K562 (cell line): ENCODE measurements at regions not wholly inside any gene's neighbourhood (a gene's known extent, or its start where the extent isn't known, plus 50 kb on each side); places are given as distances from the start of the nearest gene placed in this dataset.

Experiments
- ATAC-seq: fragments of 200-7000 bp; cut with Tn5 transposase; 3 replicates; pipeline ENCODE4 v1.9.1; 2020; ENCODE audit warnings: moderate library complexity
- BruUV-seq: library from RNA; stranded (reverse); fragments of 400-500 nt; replicated peaks from 2 replicates; lab custom pipeline; 2021; lab: Mats Ljungman, UMichigan
- CTCF ChIA-PET: fragments of 300-600 bp; formaldehyde crosslinking; extraction: SDS; loops from one replicate; lab custom pipeline; 2021; ENCODE audit warnings: low intra/inter-chr PET ratio; lab: Yijun Ruan, JAX
- POLR2A ChIA-PET: fragments of 300-600, 350-650 bp; sonication (Branson Sonifier 250); formaldehyde crosslinking; extraction: SDS; loops from one replicate; lab custom pipeline; 2021; ENCODE audit warnings: antibody characterized with exemption, inconsistent platforms; lab: Yijun Ruan, JAX
- DNase-seq, 4 experiments: peaks; one replicate each; pipeline versions ENCODE4 v3.0.0 to v3.0.0-alpha.2; 2011 to 2018; ENCODE audit warnings: low spot score in 3 of 4, mixed read lengths in 3 of 4; ENCODE audit errors: extremely low read depth in 1 of 4
- FAIRE-seq: peaks from 2 replicates; lab custom pipeline; 2011; peaks lifted over from hg19 to GRCh38; lab: Jason Lieb, UNC
- H2AFZ ChIP-seq: 2 replicates; pipeline ENCODE4 v1.6.0; 2011; ENCODE audit warnings: low read depth, low read length, control low read depth, inconsistent platforms
- H3K27ac ChIP-seq: fragments of 200-600 bp; 3 replicates; pipeline ENCODE4 v1.8.0; 2011; ENCODE audit warnings: low read depth, mild to moderate bottlenecking, control low read depth, inconsistent platforms, low read length, moderate library complexity, mixed read lengths; ENCODE audit errors: extremely low read depth
- H3K27me3 ChIP-seq, 2 experiments: fragments of 300-600 bp in 1 of 2; 2 replicates in 1 of 2; 3 replicates in 1 of 2; pipeline versions ENCODE4 v1.6.0 to v1.8.0; 2011; ENCODE audit warnings: inconsistent platforms in 2 of 2, low read length in 2 of 2, mild to moderate bottlenecking in 1 of 2, mixed read lengths in 1 of 2, moderate library complexity in 1 of 2; ENCODE audit not compliant: control insufficient read depth in 2 of 2, insufficient read depth in 2 of 2
- H3K36me3 ChIP-seq: fragments of 300-600 bp; 3 replicates; pipeline ENCODE4 v1.8.0; 2011; ENCODE audit warnings: mild to moderate bottlenecking, low read length, inconsistent platforms; ENCODE audit not compliant: control insufficient read depth, insufficient read depth
- H3K4me1 ChIP-seq, 2 experiments: fragments of 200-600 bp in 1 of 2; replicated peaks in 1 of 2; 2 replicates in 1 of 2; 3 replicates in 1 of 2; pipeline versions ENCODE4 v1.5.1 to v1.8.0; 2011; ENCODE audit warnings: inconsistent platforms in 2 of 2, low read length in 2 of 2, mild to moderate bottlenecking in 1 of 2, mixed read lengths in 1 of 2, moderate library complexity in 1 of 2; ENCODE audit not compliant: control insufficient read depth in 2 of 2, insufficient read depth in 2 of 2
- H3K4me2 ChIP-seq: 2 replicates; pipeline ENCODE4 v1.6.1; 2011; ENCODE audit warnings: low read length, control low read depth, inconsistent platforms, mixed read lengths; ENCODE audit not compliant: insufficient read depth
- H3K4me3 ChIP-seq: fragments of 200-600 bp; sonication (generic), shearing (Covaris generic); 2 replicates; pipeline ENCODE4 v1.5.1; 2016; ENCODE audit warnings: control low read depth, inconsistent platforms
- H3K79me2 ChIP-seq: fragments of 200-600 bp; 3 replicates; pipeline ENCODE4 v1.8.0; 2011; ENCODE audit warnings: low read length, inconsistent platforms; ENCODE audit not compliant: control insufficient read depth, insufficient read depth
- H3K9ac ChIP-seq, 2 experiments: 2 replicates each; pipeline versions ENCODE4 v1.6.0 to v1.6.1; 2011; ENCODE audit warnings: low read depth in 2 of 2, low read length in 2 of 2, control low read depth in 1 of 2, inconsistent platforms in 1 of 2, mild to moderate bottlenecking in 1 of 2, mixed read lengths in 1 of 2; ENCODE audit not compliant: insufficient read depth in 1 of 2
- H3K9me1 ChIP-seq: one replicate; pipeline ENCODE4 v1.6.0; 2011; ENCODE audit warnings: inconsistent platforms, mild to moderate bottlenecking, low read length, moderate library complexity; ENCODE audit not compliant: control insufficient read depth, insufficient read depth
- H3K9me3 ChIP-seq: replicated peaks from 2 replicates; pipeline ENCODE4 v1.5.1; 2011; ENCODE audit warnings: low read depth, low read length, inconsistent platforms; ENCODE audit not compliant: control insufficient read depth, insufficient read depth
- H4K20me1 ChIP-seq: replicated peaks from 2 replicates; pipeline ENCODE4 v1.6.1; 2011; ENCODE audit warnings: low read length, inconsistent platforms, mixed read lengths; ENCODE audit not compliant: control insufficient read depth, insufficient read depth
- CBFA2T3 ChIP-seq: fragments of 450-650 bp; IDR thresholded peaks from 2 replicates; pipeline ENCODE4 v1.6.1; 2017
- CBX2 ChIP-seq: fragments of 200-600 bp; sonication (generic); IDR thresholded peaks from one replicate; pipeline ENCODE4 v1.6.1; 2012; ENCODE audit warnings: mild to moderate bottlenecking, low read length, inconsistent platforms; ENCODE audit not compliant: insufficient read depth, poor library complexity, severe bottlenecking
- ETV5 ChIP-seq: sonication (generic); formaldehyde crosslinking; IDR thresholded peaks from 2 replicates; pipeline ENCODE4 v1.4.0; 2020; ENCODE audit warnings: low read depth, mild to moderate bottlenecking, missing genetic modification reagents
- KLF1 ChIP-seq: fragments of 450-650 bp; IDR thresholded peaks from 2 replicates; pipeline ENCODE4 v1.6.1; 2016; ENCODE audit warnings: missing genetic modification characterization, missing compliant biosample characterization
- PHF8 ChIP-seq: fragments of 200-600 bp; sonication (generic); IDR thresholded peaks from 2 replicates; pipeline ENCODE4 v1.6.1; 2012; ENCODE audit warnings: mixed run types, mild to moderate bottlenecking, inconsistent platforms, low read length, moderate library complexity, borderline replicate concordance
- RAD21 ChIP-seq, 2 experiments: fragments of 250-450 bp in 1 of 2; fragments of 450-650 bp in 1 of 2; sonication (Bioruptor Pico) in 1 of 2; formaldehyde crosslinking in 1 of 2; IDR thresholded peaks in 1 of 2; conservative IDR thresholded peaks in 1 of 2; 2 replicates each; pipeline versions ENCODE4 v1.4.0 to v1.8.0; 2020 to 2022; ENCODE audit warnings: mild to moderate bottlenecking in 2 of 2, moderate library complexity in 1 of 2
- RAD51 ChIP-seq: fragments of 450-650 bp; IDR thresholded peaks from 2 replicates; pipeline ENCODE4 v1.7.1; 2016; ENCODE audit warnings: low read depth, mild to moderate bottlenecking, borderline replicate concordance
- RUNX1 ChIP-seq: sonication (generic); IDR thresholded peaks from 2 replicates; pipeline ENCODE4 v1.6.1; 2016; ENCODE audit warnings: antibody characterized with exemption, low read depth
- SMARCB1 ChIP-seq: IDR thresholded peaks from 2 replicates; pipeline ENCODE4 v1.6.1; 2011; ENCODE audit warnings: improper control_type of control experiment, low read depth; ENCODE audit not compliant: insufficient read length
- SNRNP70 ChIP-seq: fragments of 200-400 bp; formaldehyde crosslinking; optimal IDR thresholded peaks from 2 replicates; pipeline ENCODE3; 2017; ENCODE audit warnings: low read depth, low read length
- TARDBP ChIP-seq: fragments of 450-650 bp; IDR thresholded peaks from 2 replicates; pipeline ENCODE4 v1.6.1; 2016
- TRIM28 ChIP-seq: fragments of 450-650 bp; IDR thresholded peaks from 2 replicates; pipeline ENCODE4 v1.6.1; 2017
- ZNF263 ChIP-seq: sonication (generic); formaldehyde crosslinking; IDR thresholded peaks from 2 replicates; pipeline ENCODE4 v1.8.0; 2022; ENCODE audit warnings: mild to moderate bottlenecking, missing genetic modification reagents, borderline replicate concordance
- WGBS: fragments of 100-300 bp; shearing (Covaris generic); methylation state at CpG from one replicate; pipeline ENCODE4 v1.1.6; 2016; ENCODE audit warnings: low coverage, mixed read lengths; ENCODE audit not compliant: insufficient coverage; ENCODE audit errors: missing lambda C conversion rate; 5-methylcytosine and 5-hydroxymethylcytosine counted together
- in situ Hi-C: fragments of 300-500 bp; cut with MboI; formaldehyde crosslinking; loops from 4 replicates; pipeline ENCODE4 v1.15.0; 2018; ENCODE audit warnings: inconsistent platforms, mixed read lengths
- intact Hi-C: fragments of 100-400 bp; cut with micrococcal nuclease; formaldehyde crosslinking; loops from 2 replicates; pipeline ENCODE4 v1.14.2; 2022

DNA sequence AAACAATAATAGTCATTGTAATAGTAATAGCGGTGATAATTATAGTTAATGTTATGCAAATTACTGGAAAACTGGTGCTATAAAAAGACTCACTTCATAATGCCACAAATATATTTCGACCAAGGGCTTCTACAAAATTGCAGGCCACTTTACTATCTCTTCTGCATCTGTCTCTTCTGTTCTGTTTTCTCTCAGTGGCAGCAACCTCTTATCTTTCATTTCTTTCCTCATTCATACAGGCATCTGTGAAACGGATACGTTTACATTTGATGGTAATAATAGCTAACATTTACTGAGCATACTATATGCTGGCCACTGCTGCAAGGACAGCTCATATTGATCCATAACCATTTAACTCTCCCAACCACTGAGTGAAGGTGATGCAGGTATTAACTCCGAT lies 537.4 kb upstream of the PFKP start (continued):
- no peak for TF ChIP-seq SNRNP70
- no peak for TF ChIP-seq ZNF263 (CRISPR knock-in tag)
- no peak for TF ChIP-seq CBFA2T3
- TF ChIP-seq KLF1 (tag) = no peak

DNA sequence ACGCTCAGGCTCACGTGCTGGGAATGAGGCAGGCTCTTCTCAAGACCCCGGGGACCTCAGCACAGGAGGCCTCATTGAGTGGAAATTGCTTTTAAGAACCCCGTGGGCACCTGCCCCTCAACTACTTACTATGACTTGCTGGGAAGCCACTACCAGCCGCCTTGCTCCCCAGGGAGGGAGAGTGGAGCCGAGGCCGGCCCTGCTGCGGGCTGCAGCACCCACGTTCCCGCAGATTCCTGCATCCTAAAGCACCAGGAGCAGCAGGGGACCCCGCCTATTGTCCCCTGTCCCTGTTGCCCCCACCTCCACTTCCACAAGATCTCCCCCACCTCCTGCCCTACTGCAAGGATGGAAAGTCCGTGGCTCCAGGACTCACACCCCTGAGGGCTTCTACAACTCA lies 541.6 kb upstream of the PFKP start:
- no peaks in the 10 kb centered on the region for H4K20me1 ChIP-seq
- ChIA-PET POLR2A (no interaction called here), CTCF (no interaction called here)
- no peak overlapping the region for H3K27ac ChIP-seq
- FAIRE-seq (no peak), DNase-seq (no peak), ATAC-seq (no peak)
- no peaks in the 10 kb centered on the region for H3K4me1 ChIP-seq
- in situ Hi-C loops = no loop called here
- no peaks in the 10 kb centered on the region for H3K9me1 ChIP-seq
- H3K27me3 ChIP-seq = peaks cover 0 to 14% of the 10 kb centered on the region in 2 experiments; a peak in 2 of 5 replicates
- H3K4me3 ChIP-seq = no peak overlapping the region
- no peak overlapping the region for H3K9ac ChIP-seq
- no peak for TF ChIP-seq KLF1 (tag)
- TF ChIP-seq TRIM28 = no peak
- no peak for TF ChIP-seq RUNX1
- no peak for TF ChIP-seq CBX2
- TF ChIP-seq TARDBP = no peak
- TF ChIP-seq SMARCB1 = no peak
- TF ChIP-seq ETV5 = no peak
- TF ChIP-seq PHF8 = no peak
- no peak for TF ChIP-seq RAD51
- TF ChIP-seq RAD21 (CRISPR knock-in tag; conservative IDR thresholded peaks at IDR 0.05 in 1 of 2, IDR thresholded peaks at IDR 0.05 in 1 of 2) = no peak
- no peak overlapping the region for H2AFZ ChIP-seq
- no peaks in the 10 kb centered on the region for H3K9me3 ChIP-seq
- H3K79me2 ChIP-seq = no peaks in the 10 kb centered on the region
- H3K4me2 ChIP-seq = no peak overlapping the region
- WGBS = 0% methylated on average over 7 of the region's 12 CpGs
- intact Hi-C loops = no loop called here
- no TSS peak for BruUV-seq
- H3K36me3 ChIP-seq = no peaks in the 10 kb centered on the region
